CD4-positive, alpha-beta T cell treated with Interleukin-6 for 4 hours (primary cell): ENCODE measurements at regions not wholly inside any gene's neighbourhood (a gene's known extent, or its start where the extent isn't known, plus 50 kb on each side); places are given as distances from the start of the nearest gene placed in this dataset.
"Not testable (repeated sequence)": the region's sequence is repeated elsewhere in the genome, so short reads cannot be mapped to it uniquely, and the experiment has no call there.

Experiments used
- DNase-seq: peaks from one replicate; pipeline ENCODE4 v3.0.0-alpha.2; 2020; ENCODE audit warnings: mixed read lengths

DNA sequence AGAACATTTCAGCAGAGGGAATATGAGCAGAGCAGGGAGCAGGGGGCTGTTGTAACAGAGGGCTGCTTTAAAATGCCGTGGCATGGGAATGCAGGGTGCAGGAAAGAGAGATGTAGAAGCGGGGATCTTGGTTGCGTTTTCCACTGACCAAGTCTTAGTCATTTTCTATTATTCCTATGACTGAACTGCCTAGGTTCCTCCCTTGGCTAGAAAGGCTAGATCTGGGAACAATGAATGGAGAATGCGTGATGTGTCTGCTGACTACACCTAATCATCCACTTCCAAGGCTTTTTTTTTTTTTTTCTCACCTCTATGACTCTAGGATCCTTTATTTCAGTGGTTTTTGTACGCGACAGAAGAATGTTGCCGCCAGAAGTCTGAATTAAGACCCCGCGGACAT, 607.4 kb upstream of the TBL1XR1 start:
- DNase-seq = no peak

DNA sequence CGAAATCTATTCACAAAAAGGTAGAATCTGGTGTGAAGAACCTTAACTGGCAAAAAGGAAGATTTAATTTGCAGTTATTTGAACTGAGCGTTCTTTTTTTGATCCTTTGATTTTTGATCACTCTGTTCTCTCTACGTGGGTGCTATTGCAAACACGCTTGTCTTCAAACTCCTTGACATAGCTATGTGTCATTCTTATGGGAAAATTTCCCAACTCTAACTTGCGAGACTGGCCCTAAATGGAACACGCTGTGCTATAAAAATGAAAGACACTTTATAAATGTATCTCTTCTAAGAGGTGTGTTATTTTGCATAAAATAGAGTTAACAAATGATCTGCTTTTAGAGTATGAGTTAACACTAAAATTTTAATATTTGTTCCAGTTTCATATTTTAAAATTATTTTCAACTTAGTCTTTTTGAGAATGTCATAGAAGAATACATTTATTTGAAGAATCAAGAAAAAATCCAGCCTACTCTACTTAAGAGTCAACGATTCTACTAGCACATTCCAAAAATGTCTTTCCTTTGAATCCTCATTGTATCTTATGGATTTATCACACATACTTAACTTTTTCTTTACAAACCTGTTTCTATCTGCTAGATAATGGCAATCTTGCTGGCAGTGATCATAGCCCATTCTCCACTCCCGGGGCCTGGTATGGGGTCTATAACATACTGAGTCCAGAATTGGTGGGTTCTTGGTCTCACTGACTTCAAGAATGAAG, 610.0 kb upstream of the TBL1XR1 start:
- DNase-seq = no peak

DNA sequence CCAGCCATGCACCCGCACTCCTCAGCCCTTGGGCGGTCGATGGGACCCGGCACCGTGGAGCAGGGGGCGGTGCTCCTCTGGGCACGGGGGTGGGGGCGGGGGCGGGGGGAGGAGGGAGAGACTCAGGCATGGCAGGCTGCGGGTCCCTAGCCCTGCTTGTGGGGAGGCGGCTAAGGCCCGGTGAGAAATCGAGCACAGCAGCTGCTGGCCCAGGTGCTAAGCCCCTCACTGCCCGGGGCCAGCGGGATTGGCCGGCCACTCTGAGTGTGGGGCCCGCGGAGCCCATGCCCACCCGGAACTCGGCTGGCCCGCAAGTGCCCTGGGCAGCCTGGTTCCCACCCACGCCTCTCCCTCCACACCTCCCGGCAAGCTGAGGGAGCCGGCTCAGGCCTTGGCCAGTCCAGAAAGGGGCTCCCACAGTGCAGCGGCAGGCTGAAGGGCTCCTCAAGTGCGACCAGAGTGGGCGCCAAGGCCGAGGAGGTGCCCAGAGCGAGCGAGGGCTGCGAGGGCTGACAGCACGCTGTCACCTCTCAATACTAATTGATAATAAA, 611.7 kb upstream of the TBL1XR1 start:
- DNase-seq = not testable (repeated sequence)

DNA sequence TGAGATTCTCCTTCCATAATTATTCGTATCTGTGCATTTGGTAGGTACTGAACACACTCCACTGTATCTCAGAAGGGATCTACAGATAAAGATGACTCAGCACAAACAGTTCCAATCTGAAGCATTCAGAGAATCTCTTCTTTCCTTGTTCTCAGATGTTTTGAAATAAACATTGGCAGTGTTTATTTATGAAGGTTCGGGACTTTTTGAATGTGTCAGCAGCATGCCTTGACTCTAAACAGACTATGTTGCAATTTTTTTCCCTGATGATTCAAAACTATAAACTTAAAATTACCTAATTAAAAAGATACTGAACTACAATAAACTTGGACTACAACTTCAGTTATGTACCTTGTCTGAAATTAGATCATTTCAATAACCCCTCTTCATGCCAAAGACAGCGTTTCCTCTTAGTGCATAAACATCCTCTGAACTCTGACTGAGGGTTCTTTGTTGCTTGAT, 612.9 kb upstream of the TBL1XR1 start:
- DNase-seq = no peak

DNA sequence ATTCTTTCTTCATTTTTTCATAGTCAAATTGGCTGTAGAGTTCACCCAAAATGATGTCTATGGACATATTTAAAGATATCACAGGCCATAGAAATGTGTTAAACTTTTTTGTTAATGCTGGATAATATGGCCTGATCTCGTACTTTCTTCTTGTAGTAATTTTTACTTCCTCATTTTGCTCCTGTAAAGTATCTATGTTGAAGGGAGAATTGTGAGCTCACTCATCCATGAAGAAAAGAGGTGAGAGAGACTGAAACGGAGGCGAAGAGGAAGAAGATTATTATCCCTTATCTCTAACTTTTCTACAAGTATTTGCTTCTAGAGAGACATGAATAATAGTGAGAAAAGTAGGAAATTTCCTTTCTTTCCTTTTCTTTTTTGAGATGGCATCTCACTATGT, 613.8 kb upstream of the TBL1XR1 start:
- DNase-seq = no peak

DNA sequence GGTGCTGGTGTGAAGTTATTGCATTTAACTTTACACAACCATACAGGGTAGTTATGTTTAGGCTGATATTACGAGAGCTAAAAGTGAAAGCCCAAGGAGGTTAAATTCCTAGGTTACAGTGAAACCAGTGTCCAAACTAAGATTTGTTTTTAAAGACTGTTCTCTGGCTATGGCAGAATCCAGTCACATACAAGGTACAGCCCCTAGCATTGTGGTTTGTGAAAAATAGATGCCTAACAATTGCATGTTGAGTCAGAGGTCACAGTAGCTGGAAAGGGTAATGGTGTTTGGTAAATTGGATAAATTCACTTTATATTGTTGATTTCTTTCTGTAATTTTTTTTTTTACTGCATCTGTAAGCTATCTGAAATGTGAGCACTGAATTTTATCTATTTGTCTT, 614.6 kb upstream of the TBL1XR1 start:
- no peak for DNase-seq

DNA sequence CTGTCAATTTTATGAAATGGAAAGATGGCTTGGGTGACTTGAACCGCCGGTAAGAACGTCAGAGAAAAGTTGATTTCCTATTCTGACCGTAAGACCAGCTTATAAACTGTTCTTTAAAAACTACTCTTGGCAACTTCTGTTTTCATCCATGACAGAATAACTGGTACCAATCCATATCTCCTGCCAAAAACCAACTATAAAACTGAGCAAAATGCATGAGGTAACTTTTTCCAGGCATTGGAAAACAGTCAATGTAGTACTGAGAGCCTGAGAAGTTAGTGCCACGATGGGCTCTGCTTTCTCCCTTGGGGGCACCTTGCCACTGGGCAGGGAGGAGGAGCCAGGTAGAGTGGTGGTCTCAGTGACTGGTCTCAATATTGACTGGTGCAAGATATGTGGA, 615.2 kb upstream of the TBL1XR1 start:
- DNase-seq = no peak

DNA sequence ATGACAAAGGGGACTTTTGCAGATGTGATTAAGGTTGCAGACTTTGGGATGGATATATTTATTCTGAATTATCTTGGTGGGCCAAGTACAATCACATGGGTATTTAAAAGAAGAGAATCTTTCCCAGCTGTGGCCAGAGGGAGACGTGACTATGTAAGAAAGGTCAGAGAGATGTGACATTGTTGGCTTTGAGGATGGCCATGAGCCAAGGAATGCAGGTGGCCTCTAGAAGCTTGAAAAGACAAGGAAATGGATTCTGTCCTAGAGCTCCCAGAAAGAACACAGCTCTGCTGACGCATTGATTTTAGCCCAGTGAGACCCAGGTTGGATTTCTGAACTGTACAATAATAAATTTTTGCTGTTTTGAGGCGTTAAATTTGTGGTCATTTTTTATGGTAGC, 616.0 kb upstream of the TBL1XR1 start:
- no peak for DNase-seq

DNA sequence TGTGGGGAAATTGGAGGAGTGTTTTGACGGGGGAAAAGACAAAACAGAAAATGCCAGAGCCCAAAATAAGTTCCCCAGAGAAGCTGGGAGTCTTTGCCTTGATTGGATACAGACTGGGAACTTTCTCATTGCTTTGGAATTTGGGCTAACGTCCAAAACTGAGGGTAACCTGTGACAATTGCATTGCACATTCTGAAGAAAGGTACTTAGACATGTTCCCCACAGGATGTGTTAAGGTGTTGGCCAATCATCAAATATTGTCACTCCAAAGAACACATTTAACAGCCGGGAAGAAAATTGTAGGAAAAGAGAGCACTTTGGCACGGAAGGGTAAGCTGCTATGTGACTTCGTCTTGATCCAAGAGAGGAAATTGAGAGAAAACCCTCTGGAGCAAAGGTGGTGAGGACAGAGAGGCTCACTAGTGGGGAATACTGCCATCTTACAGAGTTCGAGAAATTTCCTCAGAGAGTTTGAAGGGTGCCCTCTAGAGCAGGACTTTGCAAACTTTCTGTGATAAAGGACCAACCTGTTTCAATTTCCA, 619.5 kb upstream of the TBL1XR1 start:
- no peak for DNase-seq

DNA sequence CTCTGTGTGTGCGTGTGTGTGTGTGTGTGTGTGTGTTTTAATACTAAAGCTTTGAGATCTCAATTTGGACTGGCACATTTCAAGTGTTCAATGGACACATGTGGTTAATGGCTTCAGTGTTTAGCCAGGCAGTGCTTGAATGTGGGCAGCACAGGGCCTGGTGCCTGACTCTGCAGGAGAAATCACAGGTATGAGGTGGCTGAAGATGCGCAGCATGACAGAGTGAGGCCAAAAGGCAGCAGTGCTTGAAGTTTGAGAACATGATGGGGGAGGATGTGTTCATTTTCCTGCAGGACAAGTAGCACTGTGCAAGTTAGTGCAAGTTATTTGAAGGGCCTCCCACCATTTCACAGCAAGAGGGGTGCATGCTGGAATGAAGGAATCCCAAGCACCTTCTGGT, 620.5 kb upstream of the TBL1XR1 start:
- DNase-seq = no peak

DNA sequence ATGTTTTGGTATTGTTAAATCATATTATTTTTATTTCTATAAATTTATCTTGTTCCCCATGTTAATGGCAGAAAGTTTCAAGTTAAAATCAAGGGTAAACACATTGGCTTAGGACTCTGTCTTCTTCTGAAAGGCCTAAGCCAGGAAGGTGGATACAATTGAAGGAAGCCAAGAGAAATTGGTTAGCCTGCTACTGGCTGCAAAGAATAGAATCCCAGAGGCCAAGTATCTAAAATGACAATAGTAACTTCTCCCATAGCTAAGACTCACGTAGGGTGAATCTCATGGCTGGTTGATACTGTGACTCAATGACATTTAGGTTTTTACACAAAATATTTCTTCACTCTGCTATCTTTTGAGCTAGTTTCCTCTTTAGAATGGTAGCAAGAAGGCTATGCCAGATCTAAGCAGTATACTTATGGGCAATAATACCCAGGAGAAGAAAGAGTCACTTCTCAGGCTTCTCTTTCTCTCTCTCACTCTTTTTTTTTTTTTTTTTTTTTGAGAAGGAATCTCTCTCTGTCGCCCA, 621.5 kb upstream of the TBL1XR1 start:
- no peak for DNase-seq

DNA sequence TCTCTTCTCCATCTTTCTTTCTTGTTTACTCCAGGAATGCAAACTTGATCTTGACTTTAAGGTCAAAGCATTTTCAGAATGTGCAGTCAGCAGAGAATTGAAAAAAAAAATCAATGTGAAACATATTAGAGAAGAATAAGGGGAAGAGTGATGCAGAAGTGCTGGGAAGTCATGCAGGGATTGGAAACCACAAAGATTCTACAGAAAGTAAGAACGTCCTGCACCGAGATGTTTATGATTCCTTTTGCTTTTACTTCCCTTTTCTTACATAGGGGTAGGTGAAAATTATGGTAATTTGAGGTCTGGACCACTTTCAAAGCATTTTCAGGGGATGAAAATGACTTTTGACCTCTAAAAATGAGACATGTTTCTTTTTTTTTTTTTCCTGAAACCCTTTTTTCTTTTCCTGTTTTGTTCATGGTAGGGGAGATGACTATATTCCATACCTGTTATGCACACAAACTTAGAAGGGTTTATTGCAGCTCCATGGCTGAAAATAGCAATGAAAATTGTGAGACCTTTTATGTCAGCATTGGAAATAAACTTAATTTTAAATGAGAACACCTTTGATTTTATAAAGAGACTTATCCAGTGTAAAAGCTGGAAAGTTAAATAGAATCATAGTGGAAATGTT, 623.5 kb upstream of the TBL1XR1 start:
- DNase-seq = no peak

DNA sequence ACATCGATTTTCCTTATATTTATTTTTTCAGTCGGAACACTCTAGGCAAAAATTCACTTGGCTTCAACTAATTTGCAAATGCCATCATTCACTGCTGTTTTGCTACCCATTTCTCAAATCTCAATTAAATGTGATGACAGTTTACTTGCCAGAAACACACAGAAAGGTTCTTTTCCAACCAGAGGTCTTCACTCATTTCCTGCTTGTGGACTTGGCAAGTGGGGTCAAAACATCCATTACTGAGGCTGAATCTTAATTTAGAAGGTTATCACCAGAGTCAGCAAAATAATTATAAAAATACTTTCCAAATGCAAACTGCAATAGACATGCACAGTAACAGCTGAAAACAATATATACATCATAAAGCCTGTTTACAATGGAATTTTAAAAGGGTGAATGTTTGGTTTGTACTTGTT, 625.4 kb upstream of the TBL1XR1 start:
- no peak for DNase-seq

DNA sequence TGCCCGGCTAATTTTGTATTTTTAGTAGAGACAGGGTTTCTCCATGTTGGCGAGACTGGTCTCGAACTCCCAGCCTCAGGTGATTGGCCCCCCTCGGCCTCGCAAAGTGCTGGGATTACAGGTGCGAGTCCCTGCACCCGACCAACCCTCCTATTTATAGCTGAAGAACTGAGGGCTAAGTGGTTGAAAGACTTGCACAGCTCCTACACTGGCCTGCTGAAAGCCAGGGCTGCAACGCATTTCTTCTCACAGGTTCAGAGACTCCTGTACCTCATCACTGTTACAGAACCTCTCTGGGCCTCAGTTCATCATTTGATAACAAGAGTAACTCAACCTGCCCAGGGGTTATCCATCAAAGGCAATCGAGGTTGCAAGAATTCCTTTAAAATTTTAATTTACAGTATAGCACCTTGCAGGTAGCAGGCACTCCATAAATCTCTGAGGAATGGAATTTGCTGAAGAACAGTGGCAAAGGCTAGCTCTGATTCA, 626.5 kb upstream of the TBL1XR1 start:
- DNase-seq = no peak

DNA sequence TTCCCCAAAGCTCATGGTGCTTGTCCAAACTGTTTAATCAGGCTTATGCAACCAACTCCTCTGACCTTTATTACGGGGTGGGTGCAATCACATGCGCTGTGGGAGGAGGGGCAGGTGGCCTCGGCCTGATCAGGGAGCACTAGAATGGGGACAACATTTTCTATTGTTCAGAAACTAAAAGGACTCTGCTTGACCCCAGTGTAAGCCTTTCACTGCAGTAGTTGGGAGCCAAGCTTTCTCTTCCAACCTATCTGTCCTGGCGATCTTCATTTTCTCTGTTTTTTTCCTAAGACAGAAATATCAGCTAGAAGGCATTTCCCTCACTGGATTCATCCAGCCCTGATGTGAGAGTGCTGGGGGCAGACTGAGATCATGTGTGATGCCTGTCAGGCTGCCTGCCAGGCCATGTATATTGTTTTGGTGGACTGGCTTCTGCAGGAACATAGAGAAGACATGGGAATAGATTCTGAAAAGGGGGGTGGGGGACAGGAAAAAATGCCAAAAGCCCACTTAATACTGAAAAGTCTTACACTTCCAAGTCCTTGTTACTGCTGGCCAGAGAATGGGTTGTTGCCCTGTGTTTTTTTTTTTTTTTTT, 627.0 kb upstream of the TBL1XR1 start:
- no peak for DNase-seq

DNA sequence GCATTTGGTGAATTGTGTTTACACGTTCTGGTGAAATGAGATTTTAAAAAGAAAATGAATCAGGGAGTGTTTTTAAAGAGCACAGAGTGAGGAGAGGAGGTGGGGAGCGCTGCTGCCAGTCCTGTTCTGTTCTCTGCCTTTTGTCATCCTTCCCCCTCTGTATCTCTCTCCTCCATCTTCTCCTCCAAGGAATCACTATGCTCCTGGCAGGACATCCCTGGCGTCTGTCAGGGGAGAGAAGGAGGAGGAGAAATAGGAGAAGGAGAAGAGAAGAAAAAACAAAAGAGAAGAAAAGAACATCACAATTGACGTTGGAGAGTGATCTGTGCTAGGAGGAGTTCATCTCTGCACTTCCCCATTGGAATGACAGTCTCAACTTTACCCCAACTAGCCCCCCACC, 627.6 kb upstream of the TBL1XR1 start:
- no peak for DNase-seq

DNA sequence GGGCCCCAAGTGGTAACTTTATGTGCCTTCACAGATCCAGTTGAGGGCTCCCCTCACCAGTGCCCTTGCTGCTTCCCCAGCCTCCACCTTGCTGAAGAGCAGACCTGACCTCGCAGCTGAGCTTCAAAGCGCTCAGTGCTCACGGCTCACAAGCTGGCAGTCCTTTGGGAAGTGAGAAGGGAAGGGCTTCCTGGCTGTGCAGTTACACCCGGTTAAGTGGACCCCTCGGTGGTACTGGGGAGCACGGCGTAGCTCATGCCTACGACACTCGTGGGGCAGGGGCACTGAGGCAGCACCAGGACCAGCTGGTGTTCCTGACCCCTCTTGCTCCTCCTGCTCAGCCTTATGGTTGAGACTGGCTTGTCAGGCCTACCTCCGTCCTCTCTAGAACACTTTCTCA, 629.0 kb upstream of the TBL1XR1 start:
- DNase-seq = no peak

DNA sequence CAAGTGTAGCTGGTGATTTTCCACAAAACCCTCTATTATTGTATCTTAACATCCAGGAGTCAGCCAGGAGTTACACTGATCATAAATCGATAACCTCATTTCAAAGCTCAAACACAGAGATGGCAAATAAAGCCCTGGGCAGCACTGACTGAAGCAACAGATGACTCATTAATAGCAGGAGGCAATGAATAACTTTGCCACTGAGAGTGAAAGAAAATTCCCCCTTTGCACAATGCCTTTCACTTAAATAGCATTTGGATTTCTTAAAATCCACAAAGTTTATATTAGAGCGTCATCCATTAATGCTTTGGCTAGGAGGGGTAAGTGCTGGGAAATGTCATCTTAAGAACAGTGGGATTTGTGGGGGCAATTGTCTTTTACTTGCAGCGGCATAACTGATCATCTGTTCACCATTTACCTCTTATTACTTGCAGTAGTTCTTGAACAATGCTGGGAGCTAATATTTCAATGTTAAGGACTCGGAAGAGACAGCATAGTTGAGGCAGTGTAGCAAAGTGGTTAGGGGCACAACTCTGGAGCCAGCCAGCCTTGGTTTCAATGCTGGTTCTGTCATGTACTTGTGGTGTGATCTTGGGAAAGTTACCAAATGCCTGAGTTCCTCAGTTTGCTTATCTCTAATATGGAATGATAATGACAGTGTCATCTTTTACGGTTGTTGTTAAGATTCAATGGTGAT, 630.4 kb upstream of the TBL1XR1 start:
- DNase-seq = no peak

DNA sequence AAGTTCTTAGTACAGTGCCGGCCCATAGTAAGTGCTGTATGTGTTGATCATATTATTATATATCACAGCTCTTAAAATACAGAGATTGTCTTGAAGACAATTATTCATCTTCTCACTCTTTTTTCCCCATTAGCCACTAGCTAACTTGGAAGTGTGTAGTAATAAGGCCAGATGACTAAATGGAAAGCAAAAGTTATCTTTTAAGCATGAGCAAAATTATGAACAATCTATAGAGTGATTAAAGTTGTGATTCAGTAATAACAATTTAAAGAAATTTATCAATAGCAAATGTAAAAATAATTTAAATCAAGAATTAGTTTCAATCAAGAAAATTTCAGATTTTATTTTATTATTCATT, 630.9 kb upstream of the TBL1XR1 start:
- DNase-seq = no peak

DNA sequence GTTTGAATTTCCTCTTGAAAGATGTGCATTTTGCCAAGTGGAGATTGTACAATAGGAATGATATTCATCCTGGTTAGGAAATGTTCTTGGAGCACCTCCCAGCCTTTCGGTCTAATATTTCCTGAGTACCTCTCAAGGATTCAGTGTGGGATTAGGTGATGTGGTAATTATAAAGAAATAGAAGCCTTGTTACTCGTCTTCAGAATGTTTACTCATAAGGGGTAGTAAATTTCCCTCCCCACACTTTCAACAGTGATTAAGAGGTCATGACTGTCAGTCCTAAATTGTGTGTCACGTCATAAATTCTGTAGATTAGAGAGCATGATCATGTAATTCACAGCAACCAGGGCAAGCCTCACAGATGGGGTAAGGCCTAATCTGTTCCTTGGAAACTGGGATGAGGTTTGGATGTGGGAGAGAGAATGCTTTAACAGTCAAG, 633.1 kb upstream of the TBL1XR1 start:
- no peak for DNase-seq

DNA sequence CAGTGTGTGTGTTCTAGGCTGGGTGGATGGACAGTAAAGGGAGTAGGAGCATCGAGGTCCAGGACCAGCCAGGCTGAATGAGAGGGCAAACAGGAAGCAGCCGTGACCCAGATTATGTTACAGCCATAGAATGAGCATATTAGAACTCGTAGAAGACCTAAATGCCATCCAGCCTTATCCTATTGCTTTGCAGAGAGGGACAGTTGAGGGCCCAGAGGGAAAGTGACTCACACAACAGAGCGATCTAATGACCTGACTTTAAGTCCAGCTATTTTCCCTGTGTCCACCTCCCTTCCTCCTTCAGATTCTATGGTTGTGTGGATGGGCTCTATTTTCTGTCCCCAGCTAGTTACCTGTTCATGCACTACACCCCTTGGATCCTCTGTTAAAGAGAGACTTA, 634.1 kb upstream of the TBL1XR1 start:
- no peak for DNase-seq

DNA sequence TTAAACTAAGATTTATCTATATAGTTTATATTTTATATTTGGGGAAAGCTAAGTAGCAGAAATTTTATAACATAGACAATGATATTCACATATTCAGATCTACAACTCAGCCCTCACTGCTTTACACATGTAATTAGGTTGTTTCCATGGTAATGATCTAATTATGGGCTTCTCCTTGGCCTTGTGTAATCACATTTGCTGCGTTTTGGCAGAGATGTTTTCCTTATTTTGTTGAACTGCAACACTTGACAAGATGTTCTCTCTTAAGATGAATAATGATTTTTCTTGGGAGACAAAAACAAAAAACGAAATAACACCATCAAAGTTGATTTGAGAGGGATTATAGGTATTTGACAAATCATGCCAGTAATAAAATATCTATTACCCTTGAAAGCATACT, 635.6 kb upstream of the TBL1XR1 start:
- no peak for DNase-seq

DNA sequence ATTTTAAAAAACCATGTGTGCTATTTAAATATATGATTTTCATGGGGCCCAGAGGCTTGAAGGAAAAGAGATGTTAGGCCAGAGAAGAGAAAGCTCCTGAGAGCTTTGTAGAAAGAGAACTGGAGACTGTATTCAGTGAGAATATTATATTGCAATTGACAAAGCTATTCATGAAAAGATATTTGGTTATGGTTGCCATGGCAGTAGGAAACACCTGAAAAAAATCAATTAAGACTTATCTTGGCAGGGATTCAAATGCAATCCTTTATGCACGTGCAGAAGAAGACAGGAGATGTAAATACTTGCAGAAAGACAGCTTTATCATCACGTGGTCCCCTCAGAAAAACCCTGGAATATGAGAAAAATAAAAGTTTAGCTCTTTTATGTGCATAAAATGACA, 636.0 kb upstream of the TBL1XR1 start:
- no peak for DNase-seq
